Uterus (tissue), 2 donors: ENCODE measurements at regions not wholly inside any gene's neighbourhood (a gene's known extent, or its start where the extent isn't known, plus 50 kb on each side); places are given as distances from the start of the nearest gene placed in this dataset.

Source experiments
- POLR2A ChIP-seq, 2 donors: fragments of 450-650 bp; IDR thresholded peaks; one replicate each; pipeline ENCODE4 v1.6.1; 2016; ENCODE audit warnings: antibody characterized with exemption in 2 of 2, mild to moderate bottlenecking in 1 of 2, moderate library complexity in 1 of 2
- TF ChIP-seq, protein P1 (sequence below), 4 experiments: fragments of 200-600 bp in 2 of 4; fragments of 450-650 bp in 2 of 4; sonication (generic) in 2 of 4; IDR thresholded peaks; one replicate each; pipeline ENCODE4 v1.5.1; 2016 to 2019; ENCODE audit warnings: antibody characterized with exemption in 4 of 4, mild to moderate bottlenecking in 2 of 4, moderate library complexity in 1 of 4

GRCh38 chr16:79873825-79874224 is 273.3 kb upstream of the MAF start:
- TF ChIP-seq, protein P1, sequence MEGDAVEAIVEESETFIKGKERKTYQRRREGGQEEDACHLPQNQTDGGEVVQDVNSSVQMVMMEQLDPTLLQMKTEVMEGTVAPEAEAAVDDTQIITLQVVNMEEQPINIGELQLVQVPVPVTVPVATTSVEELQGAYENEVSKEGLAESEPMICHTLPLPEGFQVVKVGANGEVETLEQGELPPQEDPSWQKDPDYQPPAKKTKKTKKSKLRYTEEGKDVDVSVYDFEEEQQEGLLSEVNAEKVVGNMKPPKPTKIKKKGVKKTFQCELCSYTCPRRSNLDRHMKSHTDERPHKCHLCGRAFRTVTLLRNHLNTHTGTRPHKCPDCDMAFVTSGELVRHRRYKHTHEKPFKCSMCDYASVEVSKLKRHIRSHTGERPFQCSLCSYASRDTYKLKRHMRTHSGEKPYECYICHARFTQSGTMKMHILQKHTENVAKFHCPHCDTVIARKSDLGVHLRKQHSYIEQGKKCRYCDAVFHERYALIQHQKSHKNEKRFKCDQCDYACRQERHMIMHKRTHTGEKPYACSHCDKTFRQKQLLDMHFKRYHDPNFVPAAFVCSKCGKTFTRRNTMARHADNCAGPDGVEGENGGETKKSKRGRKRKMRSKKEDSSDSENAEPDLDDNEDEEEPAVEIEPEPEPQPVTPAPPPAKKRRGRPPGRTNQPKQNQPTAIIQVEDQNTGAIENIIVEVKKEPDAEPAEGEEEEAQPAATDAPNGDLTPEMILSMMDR (IDR thresholded peaks at IDR 0.05): no peak
- TF ChIP-seq POLR2A (IDR thresholded peaks at IDR 0.05): no peak
